ENCODE measurements at regions not wholly inside any gene's neighbourhood (a gene's known extent, or its start where the extent isn't known, plus 50 kb on each side); places are given as distances from the start of the nearest gene placed in this dataset.

GRCh38 chr4:129179276-129179675 lies 83.3 kb downstream of the C4orf33 start:
- no peak for TF ChIP-seq CTCF (optimal IDR thresholded peaks at IDR 0.05 in 1 of 3, IDR thresholded peaks at IDR 0.05 in 1 of 3, conservative IDR thresholded peaks at IDR 0.05 in 1 of 3; ENCODE audit: extremely low read depth in 1 of 3, insufficient read depth in 2 of 3, low read length in 3 of 3)
- TF ChIP-seq EZH2 (IDR thresholded peaks at IDR 0.05; ENCODE audit: low read length), result no peak
